Tibial nerve (tissue), 4 donors: ENCODE measurements at regions not wholly inside any gene's neighbourhood (a gene's known extent, or its start where the extent isn't known, plus 50 kb on each side); places are given as distances from the start of the nearest gene placed in this dataset.

Source experiments
- CTCF ChIP-seq, 5 experiments: fragments of 200-600 bp in 3 of 5; fragments of 450-650 bp in 2 of 5; sonication (generic) in 3 of 5; IDR thresholded peaks; one replicate each; pipeline ENCODE4 v1.5.1; 2016 to 2019; ENCODE audit warnings: antibody characterized with exemption in 5 of 5, mild to moderate bottlenecking in 3 of 5, moderate library complexity in 2 of 5
- EP300 ChIP-seq, 2 donors: sonication (generic); formaldehyde crosslinking; IDR thresholded peaks; one replicate each; pipeline ENCODE4 v1.6.1; 2017; ENCODE audit warnings: antibody characterized with exemption in 2 of 2, mild to moderate bottlenecking in 1 of 2
- POLR2A ChIP-seq, 2 donors: fragments of 450-650 bp; IDR thresholded peaks; one replicate each; pipeline ENCODE4 v1.6.1; 2017; ENCODE audit warnings: antibody characterized with exemption in 2 of 2, mild to moderate bottlenecking in 2 of 2, moderate library complexity in 2 of 2

DNA sequence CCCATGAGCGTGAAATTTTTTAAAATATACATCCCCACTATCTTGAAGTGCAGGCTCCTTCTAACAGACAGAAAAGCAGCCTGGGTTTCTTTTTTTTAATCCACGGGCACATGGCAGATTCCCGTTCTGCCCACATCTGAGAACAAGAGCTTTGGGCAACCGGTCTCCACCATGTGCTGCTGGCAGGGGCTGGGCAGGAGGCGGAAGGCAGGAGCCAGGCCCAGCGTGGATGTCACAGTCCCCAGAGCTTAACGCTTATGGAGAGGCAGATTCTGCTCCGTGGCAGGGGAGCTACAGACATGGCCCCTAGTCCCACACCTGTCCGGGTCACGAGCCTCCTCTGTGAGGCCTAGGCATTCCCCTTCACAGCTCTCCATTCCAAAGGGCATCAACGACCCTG, 503.0 kb upstream of the MYT1L start:
- TF ChIP-seq CTCF (IDR thresholded peaks at IDR 0.05) (no peak), POLR2A (IDR thresholded peaks at IDR 0.05) (no peak), EP300 (IDR thresholded peaks at IDR 0.05) (no peak)
